Liver (tissue), 3 donors: ENCODE measurements at regions not wholly inside any gene's neighbourhood (a gene's known extent, or its start where the extent isn't known, plus 50 kb on each side); places are given as distances from the start of the nearest gene placed in this dataset.

Experiments
- EGR1 ChIP-seq, 2 donors: IDR thresholded peaks; 2 replicates each; pipeline ENCODE4 v1.6.1; 2016 to 2018; ENCODE audit warnings: antibody characterized with exemption in 2 of 2, low read depth in 2 of 2
- FOXA1 ChIP-seq: IDR thresholded peaks from 2 replicates; pipeline ENCODE4 v1.6.1; 2016; ENCODE audit warnings: antibody characterized with exemption
- FOXA2 ChIP-seq: IDR thresholded peaks from 2 replicates; pipeline ENCODE4 v1.6.1; 2016; ENCODE audit warnings: antibody characterized with exemption
- GABPA ChIP-seq, 2 donors: IDR thresholded peaks in 1 of 2; conservative IDR thresholded peaks in 1 of 2; 2 replicates each; pipeline ENCODE4 v1.6.1; 2016; ENCODE audit warnings: antibody characterized with exemption in 2 of 2, mild to moderate bottlenecking in 1 of 2, moderate library complexity in 1 of 2
- JUND ChIP-seq, 2 donors: IDR thresholded peaks; 2 replicates each; pipeline ENCODE4 v1.6.1; 2016; ENCODE audit warnings: antibody characterized with exemption in 2 of 2
- RAD21 ChIP-seq, 2 donors: IDR thresholded peaks; 2 replicates each; pipeline ENCODE4 v1.6.1; 2016; ENCODE audit warnings: antibody characterized with exemption in 2 of 2, mild to moderate bottlenecking in 2 of 2
- SP1 ChIP-seq: IDR thresholded peaks from 2 replicates; pipeline ENCODE4 v1.6.1; 2018; ENCODE audit warnings: antibody characterized with exemption, mild to moderate bottlenecking
- TAF1 ChIP-seq: conservative IDR thresholded peaks from 2 replicates; pipeline ENCODE4 v1.6.1; 2016; ENCODE audit warnings: antibody characterized with exemption, mild to moderate bottlenecking
- TF ChIP-seq, protein P1 (sequence below): fragments of 150-350 bp; IDR thresholded peaks from 2 replicates; pipeline ENCODE4 v1.5.1; 2017; ENCODE audit warnings: improper control_type of control experiment, low read depth, low read length; ENCODE audit not compliant: missing input control
- TF ChIP-seq, protein P2 (sequence below): IDR thresholded peaks from 2 replicates; pipeline ENCODE4 v1.6.1; 2016; ENCODE audit warnings: antibody characterized with exemption
- TF ChIP-seq, protein P3 (sequence below): IDR thresholded peaks from 2 replicates; pipeline ENCODE4 v1.6.1; 2016; ENCODE audit warnings: antibody characterized with exemption, mild to moderate bottlenecking
- TF ChIP-seq, protein P4 (sequence below): IDR thresholded peaks from 2 replicates; pipeline ENCODE4 v1.6.1; 2016; ENCODE audit warnings: antibody characterized with exemption
- donor health status: healthy.
- donor health status: healthy.

DNA sequence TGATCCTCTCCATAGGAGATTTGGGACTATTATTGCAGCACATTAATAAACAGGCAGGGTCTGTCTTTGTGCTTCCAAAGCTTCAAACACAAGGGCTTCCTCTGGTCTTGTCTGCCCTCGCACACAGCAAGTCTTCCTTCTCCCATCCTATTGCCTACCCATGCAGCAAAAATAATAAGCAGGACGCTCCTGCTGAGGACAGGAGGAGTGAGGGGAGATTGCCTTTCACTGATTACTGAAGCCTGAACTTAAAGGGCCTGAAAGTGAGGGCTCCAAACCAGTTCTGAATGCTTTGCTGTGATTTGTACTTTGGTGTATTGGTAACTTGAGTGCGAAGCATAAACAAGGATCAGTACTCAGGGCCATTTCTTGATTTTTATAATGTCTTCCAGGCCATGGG is 197.6 kb upstream of the XYLT1 start:
- TF ChIP-seq SP1 (no peak), TAF1 (no peak), GABPA (IDR thresholded peaks at IDR 0.05 in 1 of 2, conservative IDR thresholded peaks at IDR 0.05 in 1 of 2) (no peak), JUND (IDR thresholded peaks at IDR 0.05) (no peak), RAD21 (IDR thresholded peaks at IDR 0.05) (no peak), EGR1 (IDR thresholded peaks at IDR 0.05; ENCODE audit: low read depth in 2 of 2) (no peak), FOXA2 (no peak), FOXA1 (no peak)
- TF ChIP-seq, protein P1, sequence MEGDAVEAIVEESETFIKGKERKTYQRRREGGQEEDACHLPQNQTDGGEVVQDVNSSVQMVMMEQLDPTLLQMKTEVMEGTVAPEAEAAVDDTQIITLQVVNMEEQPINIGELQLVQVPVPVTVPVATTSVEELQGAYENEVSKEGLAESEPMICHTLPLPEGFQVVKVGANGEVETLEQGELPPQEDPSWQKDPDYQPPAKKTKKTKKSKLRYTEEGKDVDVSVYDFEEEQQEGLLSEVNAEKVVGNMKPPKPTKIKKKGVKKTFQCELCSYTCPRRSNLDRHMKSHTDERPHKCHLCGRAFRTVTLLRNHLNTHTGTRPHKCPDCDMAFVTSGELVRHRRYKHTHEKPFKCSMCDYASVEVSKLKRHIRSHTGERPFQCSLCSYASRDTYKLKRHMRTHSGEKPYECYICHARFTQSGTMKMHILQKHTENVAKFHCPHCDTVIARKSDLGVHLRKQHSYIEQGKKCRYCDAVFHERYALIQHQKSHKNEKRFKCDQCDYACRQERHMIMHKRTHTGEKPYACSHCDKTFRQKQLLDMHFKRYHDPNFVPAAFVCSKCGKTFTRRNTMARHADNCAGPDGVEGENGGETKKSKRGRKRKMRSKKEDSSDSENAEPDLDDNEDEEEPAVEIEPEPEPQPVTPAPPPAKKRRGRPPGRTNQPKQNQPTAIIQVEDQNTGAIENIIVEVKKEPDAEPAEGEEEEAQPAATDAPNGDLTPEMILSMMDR = no peak
- TF ChIP-seq, protein P2, sequence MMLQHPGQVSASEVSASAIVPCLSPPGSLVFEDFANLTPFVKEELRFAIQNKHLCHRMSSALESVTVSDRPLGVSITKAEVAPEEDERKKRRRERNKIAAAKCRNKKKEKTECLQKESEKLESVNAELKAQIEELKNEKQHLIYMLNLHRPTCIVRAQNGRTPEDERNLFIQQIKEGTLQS = no peak
- TF ChIP-seq, protein P3, sequence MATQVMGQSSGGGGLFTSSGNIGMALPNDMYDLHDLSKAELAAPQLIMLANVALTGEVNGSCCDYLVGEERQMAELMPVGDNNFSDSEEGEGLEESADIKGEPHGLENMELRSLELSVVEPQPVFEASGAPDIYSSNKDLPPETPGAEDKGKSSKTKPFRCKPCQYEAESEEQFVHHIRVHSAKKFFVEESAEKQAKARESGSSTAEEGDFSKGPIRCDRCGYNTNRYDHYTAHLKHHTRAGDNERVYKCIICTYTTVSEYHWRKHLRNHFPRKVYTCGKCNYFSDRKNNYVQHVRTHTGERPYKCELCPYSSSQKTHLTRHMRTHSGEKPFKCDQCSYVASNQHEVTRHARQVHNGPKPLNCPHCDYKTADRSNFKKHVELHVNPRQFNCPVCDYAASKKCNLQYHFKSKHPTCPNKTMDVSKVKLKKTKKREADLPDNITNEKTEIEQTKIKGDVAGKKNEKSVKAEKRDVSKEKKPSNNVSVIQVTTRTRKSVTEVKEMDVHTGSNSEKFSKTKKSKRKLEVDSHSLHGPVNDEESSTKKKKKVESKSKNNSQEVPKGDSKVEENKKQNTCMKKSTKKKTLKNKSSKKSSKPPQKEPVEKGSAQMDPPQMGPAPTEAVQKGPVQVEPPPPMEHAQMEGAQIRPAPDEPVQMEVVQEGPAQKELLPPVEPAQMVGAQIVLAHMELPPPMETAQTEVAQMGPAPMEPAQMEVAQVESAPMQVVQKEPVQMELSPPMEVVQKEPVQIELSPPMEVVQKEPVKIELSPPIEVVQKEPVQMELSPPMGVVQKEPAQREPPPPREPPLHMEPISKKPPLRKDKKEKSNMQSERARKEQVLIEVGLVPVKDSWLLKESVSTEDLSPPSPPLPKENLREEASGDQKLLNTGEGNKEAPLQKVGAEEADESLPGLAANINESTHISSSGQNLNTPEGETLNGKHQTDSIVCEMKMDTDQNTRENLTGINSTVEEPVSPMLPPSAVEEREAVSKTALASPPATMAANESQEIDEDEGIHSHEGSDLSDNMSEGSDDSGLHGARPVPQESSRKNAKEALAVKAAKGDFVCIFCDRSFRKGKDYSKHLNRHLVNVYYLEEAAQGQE = no peak
- TF ChIP-seq, protein P4, sequence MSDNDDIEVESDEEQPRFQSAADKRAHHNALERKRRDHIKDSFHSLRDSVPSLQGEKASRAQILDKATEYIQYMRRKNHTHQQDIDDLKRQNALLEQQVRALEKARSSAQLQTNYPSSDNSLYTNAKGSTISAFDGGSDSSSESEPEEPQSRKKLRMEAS = no peak
